Stimulated activated CD4-positive, alpha-beta T cell treated with anti-CD3 and anti-CD28 coated beads, TNF-alpha, amount 100 ng/mL, for 4 hours (primary cell): ENCODE measurements at regions not wholly inside any gene's neighbourhood (a gene's known extent, or its start where the extent isn't known, plus 50 kb on each side); places are given as distances from the start of the nearest gene placed in this dataset.
A peak's percentile ranks its signal among the peaks of the same experiment; 100 is the strongest.
"Not testable (repeated sequence)": the region's sequence is repeated elsewhere in the genome, so short reads cannot be mapped to it uniquely, and the experiment has no call there.

Experiments used
- DNase-seq, 3 experiments: peaks; one replicate each; pipeline ENCODE4 v3.0.0-alpha.2; 2020; ENCODE audit warnings: low read depth in 3 of 3

DNA sequence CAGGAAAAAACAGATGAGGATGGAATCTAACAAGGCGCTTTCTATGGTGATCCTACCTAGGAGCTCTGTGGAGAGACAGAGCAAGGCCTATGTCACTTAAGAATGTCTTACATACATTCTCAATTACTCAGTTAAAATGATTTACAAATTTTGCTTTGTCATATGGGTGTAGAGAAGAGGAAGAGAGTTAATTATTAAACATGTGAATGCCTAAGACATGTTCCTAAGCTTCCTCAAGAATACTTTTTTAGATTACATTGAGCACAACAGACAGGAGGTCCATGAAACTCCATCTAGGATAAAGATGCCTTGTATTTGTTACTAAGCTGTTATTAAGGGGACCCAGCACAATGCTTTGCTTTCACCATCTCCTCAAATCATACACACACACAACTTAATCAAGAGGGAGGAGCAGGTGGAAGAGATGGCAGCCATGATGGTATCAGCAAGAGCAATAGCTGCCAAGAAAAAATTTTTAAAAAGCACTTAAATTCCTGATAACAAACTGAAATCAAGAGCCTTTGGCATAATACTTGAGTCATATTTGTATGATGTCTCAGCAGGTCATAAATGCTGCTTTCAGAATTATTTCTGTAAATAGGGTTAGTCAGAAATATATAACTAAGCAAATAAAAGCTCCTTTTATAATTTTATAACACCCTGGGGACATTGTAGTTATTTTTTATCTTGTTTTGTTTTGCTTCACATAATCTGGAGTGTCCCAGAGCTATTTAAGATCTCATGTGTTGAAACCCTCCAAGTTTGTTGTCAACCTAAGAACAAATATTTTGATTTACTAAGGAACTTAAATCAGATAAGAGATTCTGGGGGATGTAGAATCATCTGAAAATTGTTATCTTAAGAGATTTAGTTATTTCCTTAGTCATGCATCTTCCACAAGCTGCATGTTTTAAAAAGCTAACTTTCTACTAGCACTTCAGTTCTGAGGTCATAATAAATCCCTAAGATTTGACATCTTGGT, 70.0 kb upstream of the CD2AP start:
- DNase-seq = no peak

- peak in 1 of 3 experiments; percentile 19 for DNase-seq
Measured at GRCh38 chr6:47413752-47414422, 63.7 kb upstream of the CD2AP start.

DNA sequence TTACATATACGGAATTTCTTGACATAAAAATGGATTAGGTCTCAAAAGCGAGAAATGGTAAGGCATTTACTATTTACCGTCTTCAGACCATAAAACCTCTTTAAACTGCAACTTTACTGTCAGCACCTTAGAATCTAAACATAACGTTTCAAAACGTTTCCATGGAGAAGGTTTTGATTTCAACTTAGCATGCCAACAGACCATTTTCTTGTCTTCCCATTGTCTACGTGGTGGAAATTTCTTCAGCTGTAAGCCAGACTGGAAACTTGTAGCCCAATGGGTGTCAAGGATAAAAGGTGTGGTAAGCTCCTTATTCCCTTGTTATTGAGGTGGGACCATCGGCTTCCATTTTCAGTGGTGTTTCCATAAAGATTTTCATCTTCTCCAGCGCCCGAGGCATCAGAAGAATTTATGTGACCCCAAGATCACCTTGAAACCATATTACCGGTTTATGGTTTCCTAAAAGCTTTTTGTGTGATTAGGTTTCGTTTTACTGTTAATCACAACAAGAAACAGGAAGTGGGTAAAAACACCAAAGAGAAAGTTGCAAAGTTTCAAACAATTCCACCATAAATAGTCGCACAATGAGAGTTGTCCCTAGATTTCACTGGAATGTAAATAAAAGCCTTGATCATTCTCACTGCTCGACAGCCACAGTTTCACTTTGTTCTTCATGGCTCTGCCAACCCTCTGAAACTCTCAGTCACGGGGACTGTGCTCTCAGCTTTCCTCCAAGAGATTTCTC, 63.0 kb upstream of the CD2AP start:
- no peak for DNase-seq

- DNase-seq = no peak
Measured at GRCh38 chr6:47416396-47417345, 60.9 kb upstream of the CD2AP start.

DNA sequence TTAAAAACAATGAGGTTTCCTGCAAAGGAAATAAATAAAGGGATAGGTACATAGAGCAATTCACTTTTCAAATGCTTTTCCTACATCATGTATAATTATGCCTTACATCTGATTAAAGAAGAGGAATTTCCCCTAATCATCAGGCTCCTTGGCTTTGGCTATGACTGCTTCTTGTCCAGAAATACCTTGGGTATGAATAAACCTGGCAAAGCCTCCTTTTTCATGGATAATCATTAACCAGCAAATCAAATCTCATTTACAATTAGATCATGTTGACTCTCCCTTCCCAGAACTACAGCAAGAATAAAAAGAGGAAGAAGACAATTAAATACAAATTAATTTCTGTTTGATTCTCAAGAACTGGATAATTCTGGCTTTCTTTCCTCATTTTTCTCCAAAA, 58.0 kb upstream of the CD2AP start:
- DNase-seq = no peak

DNA sequence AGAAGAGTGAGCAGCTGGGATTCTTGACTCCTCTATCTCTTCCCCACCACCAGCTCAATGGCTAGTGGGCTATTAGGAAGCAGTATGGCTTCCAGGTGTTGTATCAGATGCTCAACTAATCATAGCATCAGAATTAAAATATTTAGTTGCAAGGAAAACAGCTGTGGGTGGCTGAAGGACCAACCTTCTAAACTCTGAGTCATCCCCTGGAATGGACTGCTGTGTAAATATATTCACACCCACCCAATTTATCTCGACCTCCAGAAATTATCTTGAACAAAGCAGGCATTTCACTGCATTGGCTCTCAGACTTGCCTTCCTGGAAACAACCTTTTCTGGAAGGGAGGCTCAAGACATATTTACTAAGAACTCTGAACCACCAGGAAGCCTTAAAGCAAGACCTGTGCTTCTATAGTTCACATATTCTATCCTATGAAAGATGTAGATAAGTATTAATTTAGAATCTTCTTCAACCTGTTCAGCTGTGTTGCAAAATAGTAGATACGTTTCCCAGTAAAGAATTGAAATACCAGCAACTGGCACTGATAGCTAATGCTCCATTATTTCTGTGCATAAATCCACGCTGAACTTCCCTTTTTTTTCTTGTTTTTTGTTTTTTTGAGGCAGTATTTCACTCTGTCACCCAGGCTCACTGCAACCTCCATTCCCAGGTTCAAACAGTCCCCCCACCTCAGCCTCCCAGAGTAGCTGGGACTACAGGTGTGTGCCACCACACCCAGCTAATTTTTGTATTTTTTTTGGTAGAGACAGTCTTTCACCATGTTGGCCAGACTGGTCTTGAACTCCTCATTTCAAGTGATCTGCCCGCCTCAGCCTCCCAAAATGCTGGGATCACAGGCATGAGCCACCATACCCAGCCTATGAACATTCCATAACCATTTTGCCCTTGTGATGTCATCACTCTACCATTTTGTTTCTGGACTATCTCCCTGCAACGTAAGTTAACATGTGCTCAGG, 56.9 kb upstream of the CD2AP start:
- DNase-seq = no peak

DNA sequence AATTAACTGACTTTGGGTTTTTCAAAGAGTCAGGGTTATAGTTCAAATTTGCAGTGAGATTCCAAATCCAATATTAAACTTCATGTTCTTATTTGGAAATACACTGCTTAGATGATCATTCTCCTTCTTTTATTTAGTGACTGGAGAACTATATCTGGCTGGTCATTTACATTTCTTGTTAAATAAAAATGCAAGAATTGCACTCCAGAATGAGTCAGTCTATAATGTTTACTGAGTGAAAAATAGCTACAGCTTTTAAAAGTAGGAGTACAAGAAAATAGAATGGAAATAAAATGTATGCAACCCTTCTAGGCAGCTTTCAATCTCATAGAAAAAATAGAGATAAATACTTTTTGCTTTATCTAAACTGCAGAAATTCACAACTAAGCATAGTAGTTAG, 54.5 kb upstream of the CD2AP start:
- DNase-seq = no peak

DNA sequence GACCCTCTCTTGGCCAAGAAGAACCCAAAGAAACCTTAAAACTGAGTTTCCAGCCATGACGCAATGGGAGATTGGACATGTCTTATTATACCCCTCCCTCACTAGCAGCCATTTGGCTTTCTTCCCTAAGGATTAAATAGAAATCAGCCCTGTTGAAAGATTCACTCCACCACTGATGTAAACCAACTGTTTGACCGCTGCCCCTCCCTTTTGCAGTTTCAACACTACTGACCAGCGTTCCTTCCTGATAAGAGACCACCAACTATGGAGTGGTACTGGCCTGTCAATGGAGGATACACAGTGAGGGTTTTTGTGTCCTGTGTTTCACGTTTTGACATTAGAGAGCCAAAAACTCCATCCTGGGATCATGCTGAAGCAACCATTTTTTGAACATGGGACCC, 53.2 kb upstream of the CD2AP start:
- DNase-seq = no peak

DNA sequence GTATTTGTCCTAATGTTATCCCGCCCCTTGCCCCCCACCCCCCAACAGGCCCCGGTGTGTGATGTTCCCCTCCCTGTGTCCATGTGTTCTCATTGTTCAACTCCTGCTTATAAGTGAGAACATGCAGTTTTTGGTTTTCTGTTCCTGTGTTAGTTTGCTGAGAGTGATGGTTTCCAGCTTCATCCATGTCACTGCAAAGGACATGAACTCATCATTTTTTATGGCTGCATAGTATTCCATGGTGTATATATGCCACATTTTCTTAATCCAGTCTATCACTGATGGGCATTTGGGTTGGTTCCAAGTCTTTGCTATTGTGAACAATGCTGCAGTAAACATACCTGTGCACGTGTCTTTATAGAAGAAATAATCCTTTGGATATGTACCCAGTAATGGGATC, 51.9 kb upstream of the CD2AP start:
- DNase-seq = not testable (repeated sequence)

GRCh38 chr6:47426524-47427302, 50.9 kb upstream of the CD2AP start:
- DNase-seq = no peak

DNA sequence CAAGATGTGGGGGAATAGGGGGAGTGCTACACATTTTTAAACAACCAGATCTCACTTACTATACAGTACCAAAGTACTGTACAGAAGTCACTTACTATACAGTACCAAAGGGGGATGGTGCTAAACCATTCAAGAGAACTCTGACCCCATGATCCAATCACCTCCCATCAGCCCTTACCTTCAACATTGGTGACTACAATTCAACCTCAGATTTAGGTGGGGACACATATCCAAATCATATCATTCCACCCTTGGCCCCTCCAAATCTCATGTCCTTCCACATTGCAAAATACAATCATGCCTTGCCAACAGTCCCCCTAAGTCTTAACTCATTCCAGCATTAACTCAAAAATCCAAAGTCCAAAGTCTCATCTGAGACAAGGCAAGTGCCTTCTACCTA, 49.9 kb upstream of the CD2AP start:
- no peak for DNase-seq
